HCT116 (cell line): ENCODE measurements at regions not wholly inside any gene's neighbourhood (a gene's known extent, or its start where the extent isn't known, plus 50 kb on each side); places are given as distances from the start of the nearest gene placed in this dataset.
A peak's percentile ranks its signal among the peaks of the same experiment; 100 is the strongest.

Experiments used
- ATAC-seq: fragments of 200-7000 bp; cut with Tn5 transposase; 2 replicates; pipeline ENCODE4 v1.9.1; 2020; ENCODE audit warnings: mild to moderate bottlenecking, moderate library complexity
- BruUV-seq: library from RNA; stranded (reverse); fragments of 400-500 nt; replicated peaks from 2 replicates; lab custom pipeline; 2021; lab: Mats Ljungman, UMichigan
- CTCF ChIA-PET: fragments of 300-600 bp; sonication (Branson Sonifier 250); formaldehyde crosslinking; loops from one replicate; lab custom pipeline; 2021; ENCODE audit warnings: antibody characterized with exemption; lab: Charles Lee
- POLR2A ChIA-PET: fragments of 300-600, 350-600 bp; sonication (Branson Sonifier 250); formaldehyde crosslinking; loops from one replicate; lab custom pipeline; 2021; ENCODE audit warnings: antibody characterized with exemption; lab: Charles Lee
- RAD21 ChIA-PET, 2 experiments: fragments of 300-600 bp; sonication (Branson Sonifier 250); formaldehyde crosslinking; loops; one replicate each; lab custom pipeline; 2023; ENCODE audit warnings: low total read pairs in 2 of 2; ENCODE audit not compliant: uncharacterized antibody in 2 of 2, unreplicated experiment in 2 of 2, low non-redundant PET in 1 of 2; lab: Charles Lee
- DNase-seq: peaks from one replicate; pipeline ENCODE4 v3.0.0-alpha.2; 2010; ENCODE audit warnings: low read depth, low spot score
- H2AFZ ChIP-seq: fragments of 200-600 bp; shearing (Covaris generic), sonication (generic); 2 replicates; pipeline ENCODE4 v1.6.1; 2017; ENCODE audit warnings: low read depth, mixed run types, mixed read lengths, antibody characterized with exemption, low read length; ENCODE audit not compliant: poor library complexity, severe bottlenecking
- H3K27ac ChIP-seq: 2 replicates; pipeline ENCODE4 v1.5.1; 2012; ENCODE audit warnings: low read depth, low read length
- H3K27me3 ChIP-seq: fragments of 200-600 bp; sonication (generic); 2 replicates; pipeline ENCODE4 v1.6.1; 2016; ENCODE audit warnings: mixed run types, low read length, mixed read lengths; ENCODE audit not compliant: insufficient read depth
- H3K36me3 ChIP-seq, 2 experiments: fragments of 200-500 bp in 1 of 2; fragments of 200-600 bp in 1 of 2; sonication (Bioruptor generic) in 1 of 2; sonication (generic) in 1 of 2; 2 replicates each; pipeline versions ENCODE4 v1.5.1 to v1.6.1; 2014 to 2016; ENCODE audit warnings: low read length in 2 of 2, inconsistent platforms in 1 of 2, mixed read lengths in 1 of 2, mixed run types in 1 of 2; ENCODE audit not compliant: insufficient read depth in 2 of 2, control insufficient read depth in 1 of 2
- H3K4me1 ChIP-seq, 2 experiments: fragments of 200-600 bp in 1 of 2; sonication (generic) in 1 of 2; 2 replicates each; pipeline versions ENCODE4 v1.5.1 to v1.6.1; 2012 to 2017; ENCODE audit warnings: low read length in 2 of 2, inconsistent platforms in 1 of 2, mild to moderate bottlenecking in 1 of 2, mixed read lengths in 1 of 2, mixed run types in 1 of 2, moderate library complexity in 1 of 2; ENCODE audit not compliant: insufficient read depth in 2 of 2, control insufficient read depth in 1 of 2
- H3K4me2 ChIP-seq: fragments of 200-600 bp; sonication (generic); 2 replicates; pipeline ENCODE4 v1.6.1; 2017; ENCODE audit warnings: mixed run types, low read length, mixed read lengths
- H3K4me3 ChIP-seq, 2 experiments: fragments of 200-600 bp in 1 of 2; sonication (generic) in 1 of 2; replicated peaks in 1 of 2; 2 replicates each; pipeline ENCODE4 v1.5.1; 2011 to 2016; ENCODE audit warnings: low read length in 2 of 2, control low read depth in 1 of 2, low read depth in 1 of 2, mild to moderate bottlenecking in 1 of 2, mixed read lengths in 1 of 2, mixed run types in 1 of 2
- H3K79me2 ChIP-seq: fragments of 200-600 bp; sonication (generic); 2 replicates; pipeline ENCODE4 v1.6.1; 2017; ENCODE audit warnings: mild to moderate bottlenecking, mixed run types, low read length, moderate library complexity, mixed read lengths; ENCODE audit not compliant: insufficient read depth
- H3K9ac ChIP-seq: fragments of 200-600 bp; sonication (generic); 2 replicates; pipeline ENCODE4 v1.6.1; 2016; ENCODE audit warnings: low read length, mixed read lengths
- H3K9me2 ChIP-seq: fragments of 200-600 bp; sonication (generic), shearing (Covaris generic); 2 replicates; pipeline ENCODE4 v1.6.1; 2017; ENCODE audit warnings: mixed run types, mild to moderate bottlenecking, moderate library complexity; ENCODE audit not compliant: insufficient read depth
- H3K9me3 ChIP-seq, 2 experiments: fragments of 200-500 bp in 1 of 2; fragments of 200-600 bp in 1 of 2; sonication (Bioruptor generic) in 1 of 2; sonication (generic) in 1 of 2; 2 replicates each; pipeline ENCODE4 v1.6.1; 2014 to 2017; ENCODE audit warnings: low read length in 2 of 2, mixed read lengths in 2 of 2, inconsistent platforms in 1 of 2, low read depth in 1 of 2, mild to moderate bottlenecking in 1 of 2, mixed run types in 1 of 2, moderate library complexity in 1 of 2; ENCODE audit not compliant: control insufficient read depth in 1 of 2, insufficient read depth in 1 of 2
- H4K20me1 ChIP-seq: fragments of 200-600 bp; sonication (generic), shearing (Covaris generic); 2 replicates; pipeline ENCODE4 v1.6.1; 2017; ENCODE audit warnings: mixed run types, mild to moderate bottlenecking, moderate library complexity; ENCODE audit not compliant: insufficient read depth
- CEBPB ChIP-seq: IDR thresholded peaks from 2 replicates; pipeline ENCODE4 v1.6.1; 2012; ENCODE audit warnings: low read depth
- EGR1 ChIP-seq: IDR thresholded peaks from 2 replicates; pipeline ENCODE4 v1.6.1; 2012; ENCODE audit warnings: low read depth
- EZH2 ChIP-seq: fragments of 200-600 bp; sonication (generic); IDR thresholded peaks from 2 replicates; pipeline ENCODE4 v1.6.1; 2017; ENCODE audit warnings: antibody characterized with exemption, mixed run types
- EZH2phosphoT487 ChIP-seq: fragments of 200-600 bp; IDR thresholded peaks from 2 replicates; pipeline ENCODE4 v1.6.1; 2018; ENCODE audit warnings: antibody characterized with exemption, borderline replicate concordance
- FOSL1 ChIP-seq: IDR thresholded peaks from 2 replicates; pipeline ENCODE4 v1.6.1; 2012; ENCODE audit warnings: low read depth
- POLR2A ChIP-seq: IDR thresholded peaks from 2 replicates; pipeline ENCODE4 v1.7.0; 2011; ENCODE audit warnings: borderline replicate concordance; ENCODE audit not compliant: insufficient read depth, insufficient read length; ENCODE audit errors: extremely low read depth
- POLR2AphosphoS5 ChIP-seq: IDR thresholded peaks from 2 replicates; pipeline ENCODE4 v1.6.1; 2011; ENCODE audit warnings: mild to moderate bottlenecking, low read depth, low read length, moderate library complexity
- SIN3A ChIP-seq: IDR thresholded peaks from 2 replicates; pipeline ENCODE4 v1.6.1; 2012; ENCODE audit warnings: low read depth
- SP1 ChIP-seq: IDR thresholded peaks from 2 replicates; pipeline ENCODE4 v1.6.1; 2012; ENCODE audit warnings: low read depth
- SRF ChIP-seq: IDR thresholded peaks from 2 replicates; pipeline ENCODE4 v1.6.1; 2012; ENCODE audit warnings: low read depth
- YY1 ChIP-seq: IDR thresholded peaks from 2 replicates; pipeline ENCODE4 v1.6.1; 2011; ENCODE audit warnings: low read length, low read depth, moderate library complexity, mild to moderate bottlenecking; ENCODE audit not compliant: insufficient replicate concordance; ENCODE audit errors: extremely low read depth
- ZBTB33 ChIP-seq: IDR thresholded peaks from 2 replicates; pipeline ENCODE4 v1.6.1; 2011; ENCODE audit warnings: mild to moderate bottlenecking, low read length, moderate library complexity; ENCODE audit not compliant: insufficient replicate concordance; ENCODE audit errors: extremely low read depth
- intact Hi-C: fragments of 100-400 bp; cut with micrococcal nuclease; formaldehyde crosslinking; loops from 2 replicates; pipeline ENCODE4 v1.10.0; 2022

GRCh38 chr9:738209-738915, 103.1 kb upstream of the DMRT1 start:
- peaks cover 11 to 16% of the 10 kb centered on the region in 2 experiments for H3K4me1 ChIP-seq
- H2AFZ ChIP-seq: no peak overlapping the region
- TF ChIP-seq EZH2 (no peak), FOSL1 (peak; percentile 24; the same call in 1 of the 2 replicates)
- H3K9ac ChIP-seq: no peak overlapping the region
- H3K27me3 ChIP-seq: no peaks in the 10 kb centered on the region
- RAD21 ChIA-PET: no interaction called here
- POLR2A ChIA-PET: no interaction called here
- CTCF ChIA-PET: no interaction called here
- no peaks in the 10 kb centered on the region for H3K9me2 ChIP-seq
- intact Hi-C loops: no loop called here
- ATAC-seq (peak; percentile 76), DNase-seq (peak; percentile 32)
- no peak overlapping the region for H3K4me3 ChIP-seq
- no peaks in the 10 kb centered on the region for H3K79me2 ChIP-seq
- no peaks in the 10 kb centered on the region for H3K9me3 ChIP-seq
- H4K20me1 ChIP-seq: no peaks in the 10 kb centered on the region
- peak overlapping the region; percentile 49 for H3K4me2 ChIP-seq
- peaks cover 3 to 7% of the 10 kb centered on the region in 2 experiments; a peak in 3 of 4 replicates for H3K36me3 ChIP-seq
- H3K27ac ChIP-seq: peak overlapping the region; percentile 55; the same call in 1 of the 2 replicates
- no TSS peak for BruUV-seq

GRCh38 chr9:739362-739761, 102.1 kb upstream of the DMRT1 start:
- no peaks in the 10 kb centered on the region for H3K9me2 ChIP-seq
- no peak overlapping the region for H3K9ac ChIP-seq
- no peak overlapping the region for H3K4me3 ChIP-seq
- H3K27me3 ChIP-seq: no peaks in the 10 kb centered on the region
- RAD21 ChIA-PET: no interaction called here
- H3K9me3 ChIP-seq: no peaks in the 10 kb centered on the region
- POLR2A ChIA-PET: no interaction called here
- peaks cover 11 to 16% of the 10 kb centered on the region in 2 experiments for H3K4me1 ChIP-seq
- DNase-seq: no peak
- no peak for ATAC-seq
- intact Hi-C loops: no loop called here
- TF ChIP-seq CEBPB: no peak
- no peak for TF ChIP-seq SP1
- TF ChIP-seq POLR2A: no peak
- TF ChIP-seq ZBTB33: no peak
- TF ChIP-seq EZH2phosphoT487: no peak
- TF ChIP-seq YY1: no peak
- no peak for TF ChIP-seq FOSL1
- no peak for TF ChIP-seq POLR2AphosphoS5
- TF ChIP-seq SRF: no peak
- no peak for TF ChIP-seq EGR1
- no peak for TF ChIP-seq SIN3A
- H3K4me2 ChIP-seq: no peak overlapping the region
- no peak overlapping the region for H2AFZ ChIP-seq
- no TSS peak for BruUV-seq
- peaks cover 3 to 8% of the 10 kb centered on the region in 2 experiments; a peak in 3 of 4 replicates for H3K36me3 ChIP-seq
- H3K27ac ChIP-seq: no peak overlapping the region
- no peaks in the 10 kb centered on the region for H4K20me1 ChIP-seq
- H3K79me2 ChIP-seq: no peaks in the 10 kb centered on the region
- CTCF ChIA-PET: no interaction called here
